Endothelial cell of umbilical vein (primary cell): ENCODE measurements at regions not wholly inside any gene's neighbourhood (a gene's known extent, or its start where the extent isn't known, plus 50 kb on each side); places are given as distances from the start of the nearest gene placed in this dataset.

ENCODE experiments used
- BruUV-seq: library from RNA; stranded (reverse); fragments of 400-500 nt; replicated peaks from 2 replicates; lab custom pipeline; 2021; lab: Mats Ljungman, UMichigan
- CTCF ChIA-PET: fragments of 300-600, 350-600 bp; sonication (Branson Sonifier 250); formaldehyde crosslinking; loops from one replicate; lab custom pipeline; 2021; ENCODE audit warnings: antibody characterized with exemption, inconsistent platforms; lab: Charles Lee
- POLR2A ChIA-PET: fragments of 300-600, 350-600 bp; sonication (Branson Sonifier 250); formaldehyde crosslinking; loops from one replicate; lab custom pipeline; 2021; ENCODE audit warnings: antibody characterized with exemption, inconsistent platforms; lab: Charles Lee
- DNase-seq: peaks from one replicate; pipeline ENCODE4 v3.0.0-alpha.2; 2011; ENCODE audit warnings: low read depth, low spot score
- FAIRE-seq: peaks from 2 replicates; lab custom pipeline; 2011; peaks lifted over from hg19 to GRCh38; lab: Jason Lieb, UNC
- H2AFZ ChIP-seq: 2 replicates; pipeline ENCODE4 v1.6.0; 2012; ENCODE audit warnings: low read depth, low read length, control low read depth, inconsistent platforms
- H3K27ac ChIP-seq: 2 replicates; pipeline ENCODE4 v1.5.1; 2011; ENCODE audit warnings: low read depth, mild to moderate bottlenecking, control low read depth, low read length, moderate library complexity; ENCODE audit not compliant: insufficient read depth
- H3K27me3 ChIP-seq, 2 experiments: 2 replicates each; pipeline versions ENCODE4 v1.6.0 to v1.6.1; 2011; ENCODE audit warnings: low read length in 2 of 2, mixed read lengths in 1 of 2; ENCODE audit not compliant: control insufficient read depth in 2 of 2, insufficient read depth in 2 of 2
- H3K36me3 ChIP-seq, 2 experiments: 2 replicates in 1 of 2; 3 replicates in 1 of 2; pipeline ENCODE4 v1.5.1; 2011; ENCODE audit warnings: low read length in 2 of 2, mild to moderate bottlenecking in 1 of 2, moderate library complexity in 1 of 2; ENCODE audit not compliant: control insufficient read depth in 2 of 2, insufficient read depth in 2 of 2; ENCODE audit errors: extremely low read depth in 1 of 2
- H3K4me1 ChIP-seq: 3 replicates; pipeline ENCODE4 v1.5.1; 2011; ENCODE audit warnings: mild to moderate bottlenecking, low read length; ENCODE audit not compliant: control insufficient read depth, insufficient read depth; ENCODE audit errors: extremely low read depth
- H3K4me2 ChIP-seq: 2 replicates; pipeline ENCODE4 v1.6.1; 2011; ENCODE audit warnings: low read length, control low read depth, mixed read lengths; ENCODE audit not compliant: insufficient read depth
- H3K4me3 ChIP-seq, 3 experiments: fragments of 200-600 bp in 1 of 3; sonication (generic), shearing (Covaris generic) in 1 of 3; replicated peaks in 1 of 3; 2 replicates each; pipeline ENCODE4 v1.5.1; 2011 to 2016; ENCODE audit warnings: control low read depth in 3 of 3, low read length in 3 of 3, mild to moderate bottlenecking in 2 of 3, inconsistent platforms in 1 of 3, low read depth in 1 of 3, moderate library complexity in 1 of 3; ENCODE audit not compliant: insufficient read depth in 1 of 3
- H3K79me2 ChIP-seq: 2 replicates; pipeline ENCODE4 v1.6.0; 2012; ENCODE audit warnings: low read length, inconsistent platforms; ENCODE audit not compliant: control insufficient read depth, insufficient read depth
- H3K9ac ChIP-seq: replicated peaks from 2 replicates; pipeline ENCODE3; 2011; ENCODE audit warnings: low read length, control low read depth; ENCODE audit not compliant: insufficient read depth; ENCODE audit errors: extremely low read depth
- H3K9me1 ChIP-seq: replicated peaks from 3 replicates; pipeline ENCODE4 v1.6.0; 2011; ENCODE audit warnings: mild to moderate bottlenecking, low read length; ENCODE audit not compliant: control insufficient read depth, insufficient read depth; ENCODE audit errors: extremely low read depth
- H3K9me3 ChIP-seq: replicated peaks from 2 replicates; pipeline ENCODE4 v1.5.1; 2012; ENCODE audit warnings: low read length, inconsistent platforms; ENCODE audit not compliant: control insufficient read depth, insufficient read depth
- H4K20me1 ChIP-seq: replicated peaks from 2 replicates; pipeline ENCODE3; 2011; ENCODE audit warnings: mild to moderate bottlenecking, low read length; ENCODE audit not compliant: control insufficient read depth, insufficient read depth; ENCODE audit errors: extremely low read depth
- CTCF ChIP-seq, 2 donors: IDR thresholded peaks; 1 replicate in 1 of 2; 2 replicates in 1 of 2; pipeline ENCODE4 v1.5.1; 2011; ENCODE audit warnings: low read length in 2 of 2, mild to moderate bottlenecking in 2 of 2, moderate library complexity in 2 of 2, control low read depth in 1 of 2, inconsistent platforms in 1 of 2, low read depth in 1 of 2; ENCODE audit not compliant: insufficient read depth in 1 of 2; ENCODE audit errors: extremely low read depth in 1 of 2
- EZH2 ChIP-seq: IDR thresholded peaks from 2 replicates; pipeline ENCODE4 v1.6.1; 2012; ENCODE audit warnings: borderline replicate concordance, low read depth, mild to moderate bottlenecking, moderate library complexity, low read length, inconsistent platforms; ENCODE audit not compliant: severe bottlenecking
- FOS ChIP-seq: IDR thresholded peaks from 2 replicates; pipeline ENCODE4 v1.6.1; 2011; ENCODE audit warnings: mild to moderate bottlenecking, low read length, moderate library complexity, borderline replicate concordance; ENCODE audit not compliant: insufficient read depth
- GATA2 ChIP-seq: IDR thresholded peaks from 2 replicates; pipeline ENCODE4 v1.7.0; 2011; ENCODE audit warnings: low read depth, mild to moderate bottlenecking, moderate library complexity, mixed read lengths, low read length; ENCODE audit not compliant: insufficient read length, insufficient read depth
- JUN ChIP-seq: IDR thresholded peaks from 2 replicates; pipeline ENCODE4 v1.6.1; 2011; ENCODE audit warnings: borderline replicate concordance, low read depth; ENCODE audit not compliant: insufficient read length, insufficient read depth
- MAX ChIP-seq: IDR thresholded peaks from 2 replicates; pipeline ENCODE4 v1.6.1; 2011; ENCODE audit not compliant: insufficient read depth, insufficient read length
- MYC ChIP-seq: IDR thresholded peaks from one replicate; pipeline ENCODE4 v1.6.1; 2011; ENCODE audit warnings: mild to moderate bottlenecking, low read depth, low read length
- POLR2A ChIP-seq: IDR thresholded peaks from 2 replicates; pipeline ENCODE4 v1.6.1; 2012; ENCODE audit warnings: low read depth, mild to moderate bottlenecking, control low read depth, low read length
- POLR2AphosphoS5 ChIP-seq: IDR thresholded peaks from 2 replicates; pipeline ENCODE4 v1.6.1; 2012; ENCODE audit warnings: low read depth, mild to moderate bottlenecking, control low read depth, low read length, moderate library complexity; ENCODE audit not compliant: insufficient read depth
- dilution Hi-C: fragments of 300-500 bp; cut with MboI; formaldehyde crosslinking; loops from one replicate; pipeline ENCODE4 v1.15.0; 2019; ENCODE audit warnings: low sequenced_read_pairs; ENCODE audit not compliant: extremely low pct_ligation_motif_present
- intact Hi-C: fragments of 100-400 bp; cut with micrococcal nuclease; formaldehyde crosslinking; loops from one replicate; pipeline ENCODE4 v1.10.0; 2022

GRCh38 chr15:45868109-45868691, 233.4 kb downstream of the SQOR start:
- POLR2A ChIA-PET, result no interaction called here
- Histone ChIP-seq H3K9me1 (no peaks in the 10 kb centered on the region), H3K4me3 (no peak overlapping the region), H2AFZ (no peak overlapping the region), H3K9me3 (no peaks in the 10 kb centered on the region), H3K36me3 (no peaks in the 10 kb centered on the region), H3K27ac (no peak overlapping the region), H3K79me2 (no peaks in the 10 kb centered on the region), H4K20me1 (no peaks in the 10 kb centered on the region), H3K4me1 (no peaks in the 10 kb centered on the region), H3K4me2 (no peak overlapping the region), H3K27me3 (no peaks in the 10 kb centered on the region), H3K9ac (no peak overlapping the region)
- TF ChIP-seq CTCF (IDR thresholded peaks at IDR 0.05; ENCODE audit: extremely low read depth in 1 of 2, insufficient read depth in 1 of 2, low read depth in 1 of 2, low read length in 2 of 2) (no peak), POLR2A (no peak), GATA2 (no peak), FOS (no peak), EZH2 (no peak), JUN (no peak), MAX (no peak), MYC (no peak), POLR2AphosphoS5 (no peak)
- dilution Hi-C loops, result no loop called here
- DNase-seq, result no peak
- no TSS peak for BruUV-seq
- intact Hi-C loops, result no loop called here
- CTCF ChIA-PET, result no interaction called here
- no peak for FAIRE-seq
